Heart left ventricle (tissue), 13 donors: ENCODE measurements at regions not wholly inside any gene's neighbourhood (a gene's known extent, or its start where the extent isn't known, plus 50 kb on each side); places are given as distances from the start of the nearest gene placed in this dataset.

Source experiments
- POLR2A ChIP-seq, 2 donors: fragments of 450-650 bp; IDR thresholded peaks; one replicate each; pipeline ENCODE4 v1.6.1; 2017; ENCODE audit warnings: antibody characterized with exemption in 2 of 2, mild to moderate bottlenecking in 2 of 2, moderate library complexity in 2 of 2
- TF ChIP-seq, protein P1 (sequence below), 12 donors: fragments of 200-600 bp; sonication (generic) in 4 of 12; IDR thresholded peaks; one replicate each; pipeline versions ENCODE4 v1.5.0 to v1.8.0; 2018 to 2022; ENCODE audit warnings: antibody characterized with exemption in 12 of 12, mild to moderate bottlenecking in 5 of 12
- donor health status: ischemic (EF 13 %, LVEDD 7.1; RV severe dilation, severe dysfunction).
- donor health status: DM: no; HTN: yes; CAD: no.
- donor health status: DM: no; HTN: no; CAD: no.
- donor health status: ischemic (EF 25% LVEDD 6.9; RV normal size, moderate dysfunction).
- donor health status: ischemic (EF 25% LVEDD 5.7; RV mildly dilated, moderate dysfunction).
- donor health status: ischemic (EF 35%, LVEDD 5.7; RV mildly dilated, moderate dysfunction).
- donor health status: nonischemic (EF 11% LVEDD 7.7; RV severe dilation, severe dysfunction).
- donor health status: DM: yes; HTN: yes; CAD: no.
- donor health status: PGD.
- donor health status: ischemic (EF 29% LVEDD 5.4; RV normal size, mild dysfunction).
- donor health status: nonischemic (EF 23%, LVEDD 6.1; RV moderate dilation, normal function).

DNA sequence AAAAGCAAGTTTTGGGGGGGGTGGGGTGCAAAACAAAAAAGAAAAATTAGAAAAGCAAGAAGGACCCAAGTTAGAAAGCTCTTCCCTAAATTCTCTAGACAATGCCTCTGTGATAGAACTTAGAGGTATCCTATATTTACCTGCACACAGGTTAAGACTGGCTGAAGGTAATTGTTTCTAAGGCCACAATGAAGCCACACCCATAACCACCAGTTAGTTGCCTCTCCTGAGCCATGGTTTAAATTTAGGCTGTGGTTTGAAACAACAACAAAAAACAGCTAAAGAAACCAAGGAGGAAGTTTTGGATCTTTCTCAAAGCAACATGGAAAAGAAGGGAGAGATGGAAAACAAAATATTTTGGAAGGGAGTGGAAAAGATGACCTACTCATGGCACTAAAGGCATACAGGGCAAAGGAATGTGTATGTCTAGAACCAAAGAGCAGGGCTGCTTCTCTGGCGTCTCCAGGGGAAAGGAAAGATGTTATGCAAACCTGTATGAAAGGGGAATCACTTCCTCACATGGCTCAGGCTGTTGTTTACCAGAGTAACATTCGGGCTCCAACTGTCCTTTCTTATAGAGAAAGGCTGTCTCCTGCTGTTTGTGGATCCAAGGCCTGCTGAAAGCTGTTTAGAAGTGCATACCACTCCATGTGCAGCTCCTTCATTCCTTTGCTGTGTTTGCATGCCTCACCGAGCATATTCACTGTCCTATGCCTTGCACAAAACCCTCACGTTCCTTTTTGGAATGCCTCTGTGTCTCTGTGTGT, 408.9 kb upstream of the MPDZ start:
- TF ChIP-seq, protein P1, sequence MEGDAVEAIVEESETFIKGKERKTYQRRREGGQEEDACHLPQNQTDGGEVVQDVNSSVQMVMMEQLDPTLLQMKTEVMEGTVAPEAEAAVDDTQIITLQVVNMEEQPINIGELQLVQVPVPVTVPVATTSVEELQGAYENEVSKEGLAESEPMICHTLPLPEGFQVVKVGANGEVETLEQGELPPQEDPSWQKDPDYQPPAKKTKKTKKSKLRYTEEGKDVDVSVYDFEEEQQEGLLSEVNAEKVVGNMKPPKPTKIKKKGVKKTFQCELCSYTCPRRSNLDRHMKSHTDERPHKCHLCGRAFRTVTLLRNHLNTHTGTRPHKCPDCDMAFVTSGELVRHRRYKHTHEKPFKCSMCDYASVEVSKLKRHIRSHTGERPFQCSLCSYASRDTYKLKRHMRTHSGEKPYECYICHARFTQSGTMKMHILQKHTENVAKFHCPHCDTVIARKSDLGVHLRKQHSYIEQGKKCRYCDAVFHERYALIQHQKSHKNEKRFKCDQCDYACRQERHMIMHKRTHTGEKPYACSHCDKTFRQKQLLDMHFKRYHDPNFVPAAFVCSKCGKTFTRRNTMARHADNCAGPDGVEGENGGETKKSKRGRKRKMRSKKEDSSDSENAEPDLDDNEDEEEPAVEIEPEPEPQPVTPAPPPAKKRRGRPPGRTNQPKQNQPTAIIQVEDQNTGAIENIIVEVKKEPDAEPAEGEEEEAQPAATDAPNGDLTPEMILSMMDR (IDR thresholded peaks at IDR 0.05): no peak
- no peak for TF ChIP-seq POLR2A (IDR thresholded peaks at IDR 0.05)
